Adipocyte (in vitro differentiated cells): ENCODE measurements at regions not wholly inside any gene's neighbourhood (a gene's known extent, or its start where the extent isn't known, plus 50 kb on each side); places are given as distances from the start of the nearest gene placed in this dataset.

ENCODE experiments used
- DNase-seq: peaks from one replicate; pipeline ENCODE4 v3.0.0-alpha.2; 2015; ENCODE audit warnings: low read depth
- H3K27me3 ChIP-seq: replicated peaks from 2 replicates; pipeline ENCODE4 v1.7.0; 2013; ENCODE audit warnings: mild to moderate bottlenecking, low read length, moderate library complexity; ENCODE audit not compliant: control insufficient read depth, insufficient read depth
- H3K36me3 ChIP-seq: 2 replicates; pipeline ENCODE4 v1.7.0; 2013; ENCODE audit warnings: low read length, mild to moderate bottlenecking, moderate library complexity; ENCODE audit not compliant: control insufficient read depth, insufficient read depth, severe bottlenecking
- H3K4me1 ChIP-seq: 2 replicates; pipeline ENCODE4 v1.7.0; 2013; ENCODE audit warnings: mild to moderate bottlenecking, low read length, moderate library complexity; ENCODE audit not compliant: control insufficient read depth, insufficient read depth
- H3K4me3 ChIP-seq: 2 replicates; pipeline ENCODE4 v1.7.0; 2013; ENCODE audit warnings: mild to moderate bottlenecking, low read length, moderate library complexity
- H3K9ac ChIP-seq: 2 replicates; pipeline ENCODE4 v1.7.0; 2013; ENCODE audit warnings: mild to moderate bottlenecking, low read length, moderate library complexity
- H3K9me3 ChIP-seq: 2 replicates; pipeline ENCODE4 v1.7.0; 2013; ENCODE audit warnings: mild to moderate bottlenecking, low read length, moderate library complexity; ENCODE audit not compliant: control insufficient read depth

- H3K9me3 ChIP-seq: no peaks in the 10 kb centered on the region
- H3K9ac ChIP-seq: no peak overlapping the region
- DNase-seq: no peak
- no peaks in the 10 kb centered on the region for H3K4me1 ChIP-seq
- peaks cover 36% of the 10 kb centered on the region for H3K27me3 ChIP-seq
- H3K36me3 ChIP-seq: no peaks in the 10 kb centered on the region
- no peak overlapping the region for H3K4me3 ChIP-seq
Measured at GRCh38 chr7:31423994-31424393, 83.5 kb upstream of the NEUROD6 start.

- no peak overlapping the region for H3K9ac ChIP-seq
- H3K4me3 ChIP-seq: no peak overlapping the region
- no peak for DNase-seq
- H3K9me3 ChIP-seq: no peaks in the 10 kb centered on the region
- H3K27me3 ChIP-seq: peaks cover 31% of the 10 kb centered on the region
- H3K36me3 ChIP-seq: no peaks in the 10 kb centered on the region
- no peaks in the 10 kb centered on the region for H3K4me1 ChIP-seq
Measured at GRCh38 chr7:31432176-31432575, 81.7 kb upstream of the ITPRID1 start.

GRCh38 chr7:31432836-31433340, 81.0 kb upstream of the ITPRID1 start:
- Histone ChIP-seq H3K4me3 (no peak overlapping the region), H3K9ac (no peak overlapping the region), H3K36me3 (no peaks in the 10 kb centered on the region), H3K9me3 (no peaks in the 10 kb centered on the region), H3K27me3 (peaks cover 35% of the 10 kb centered on the region), H3K4me1 (no peaks in the 10 kb centered on the region)
- no peak for DNase-seq

- DNase-seq: no peak
- H3K27me3 ChIP-seq: peaks cover 42% of the 10 kb centered on the region
- no peaks in the 10 kb centered on the region for H3K9me3 ChIP-seq
- no peaks in the 10 kb centered on the region for H3K36me3 ChIP-seq
- no peak overlapping the region for H3K9ac ChIP-seq
- no peaks in the 10 kb centered on the region for H3K4me1 ChIP-seq
- H3K4me3 ChIP-seq: no peak overlapping the region
Measured at GRCh38 chr7:31437250-31437865, 76.5 kb upstream of the ITPRID1 start.

- H3K36me3 ChIP-seq: no peaks in the 10 kb centered on the region
- H3K4me1 ChIP-seq: no peaks in the 10 kb centered on the region
- no peak for DNase-seq
- H3K4me3 ChIP-seq: no peak overlapping the region
- H3K27me3 ChIP-seq: peaks cover 50% of the 10 kb centered on the region
- H3K9ac ChIP-seq: no peak overlapping the region
- no peaks in the 10 kb centered on the region for H3K9me3 ChIP-seq
Measured at GRCh38 chr7:31439165-31439564, 74.7 kb upstream of the ITPRID1 start.

- no peak for DNase-seq
- H3K4me1 ChIP-seq: no peaks in the 10 kb centered on the region
- peaks cover 48% of the 10 kb centered on the region for H3K27me3 ChIP-seq
- no peak overlapping the region for H3K9ac ChIP-seq
- no peaks in the 10 kb centered on the region for H3K36me3 ChIP-seq
- no peaks in the 10 kb centered on the region for H3K9me3 ChIP-seq
- H3K4me3 ChIP-seq: no peak overlapping the region
Measured at GRCh38 chr7:31440511-31440910, 73.4 kb upstream of the ITPRID1 start.

- H3K9ac ChIP-seq: no peak overlapping the region
- H3K27me3 ChIP-seq: peaks cover 53% of the 10 kb centered on the region
- H3K9me3 ChIP-seq: peaks cover 4% of the 10 kb centered on the region
- no peak overlapping the region for H3K4me3 ChIP-seq
- no peaks in the 10 kb centered on the region for H3K36me3 ChIP-seq
- no peak for DNase-seq
- no peaks in the 10 kb centered on the region for H3K4me1 ChIP-seq
Measured at GRCh38 chr7:31442626-31443025, 71.3 kb upstream of the ITPRID1 start.

GRCh38 chr7:31443457-31443856, 70.4 kb upstream of the ITPRID1 start:
- DNase-seq: peak; percentile 85
- Histone ChIP-seq H3K4me3 (no peak overlapping the region), H3K27me3 (peaks cover 54% of the 10 kb centered on the region), H3K9ac (no peak overlapping the region), H3K4me1 (no peaks in the 10 kb centered on the region), H3K36me3 (no peaks in the 10 kb centered on the region), H3K9me3 (peaks cover 5% of the 10 kb centered on the region)

GRCh38 chr7:31444196-31444595, 69.7 kb upstream of the ITPRID1 start:
- H3K4me1 ChIP-seq: no peaks in the 10 kb centered on the region
- no peak for DNase-seq
- no peak overlapping the region for H3K9ac ChIP-seq
- no peak overlapping the region for H3K4me3 ChIP-seq
- H3K9me3 ChIP-seq: peaks cover 5% of the 10 kb centered on the region
- H3K36me3 ChIP-seq: no peaks in the 10 kb centered on the region
- H3K27me3 ChIP-seq: peaks cover 50% of the 10 kb centered on the region

- DNase-seq: no peak
- Histone ChIP-seq H3K9me3 (peaks cover 5% of the 10 kb centered on the region), H3K36me3 (no peaks in the 10 kb centered on the region), H3K4me1 (no peaks in the 10 kb centered on the region), H3K4me3 (no peak overlapping the region), H3K9ac (no peak overlapping the region), H3K27me3 (peaks cover 49% of the 10 kb centered on the region)
Measured at GRCh38 chr7:31445686-31446355, 68.1 kb upstream of the ITPRID1 start.

GRCh38 chr7:31448649-31449048, 65.2 kb upstream of the ITPRID1 start:
- Histone ChIP-seq H3K9ac (no peak overlapping the region), H3K9me3 (peaks cover 5% of the 10 kb centered on the region), H3K36me3 (no peaks in the 10 kb centered on the region), H3K4me1 (no peaks in the 10 kb centered on the region), H3K27me3 (peaks cover 34% of the 10 kb centered on the region), H3K4me3 (no peak overlapping the region)
- no peak for DNase-seq
